NCI-H82 (cell line): ENCODE measurements at regions not wholly inside any gene's neighbourhood (a gene's known extent, or its start where the extent isn't known, plus 50 kb on each side); places are given as distances from the start of the nearest gene placed in this dataset.
A peak's percentile ranks its signal among the peaks of the same experiment; 100 is the strongest.

Source experiments
- DNase-seq: peaks from one replicate; lab custom pipeline; 2025; lab: John Stamatoyannopoulos, UW

- no peak for DNase-seq
These were observed 235.0 kb upstream of the HNMT start for GRCh38 chr2:137729305-137729704.

- no peak for DNase-seq
These were observed 226.7 kb upstream of the HNMT start for GRCh38 chr2:137737559-137737958.

GRCh38 chr2:137741784-137742362 lies 222.4 kb upstream of the HNMT start:
- no peak for DNase-seq

DNA sequence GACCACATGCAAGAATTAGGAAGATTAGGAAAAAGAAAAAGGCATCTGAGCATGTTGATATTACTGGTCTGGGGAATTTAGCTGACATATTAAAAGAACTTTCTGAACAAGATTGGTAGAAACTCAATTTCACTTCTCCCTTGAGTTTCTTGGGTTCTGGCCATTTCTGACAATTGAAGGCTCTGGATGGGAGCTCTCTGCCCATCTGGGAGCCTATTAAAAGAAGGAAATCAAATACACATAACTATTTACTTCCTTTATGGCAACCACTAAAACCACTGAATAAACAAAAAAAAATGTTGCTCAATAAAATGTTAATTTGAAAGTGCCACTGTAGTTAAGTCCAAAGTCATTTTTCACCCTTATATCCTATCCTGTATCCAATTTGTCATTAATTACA lies 216.8 kb upstream of the HNMT start:
- no peak for DNase-seq

- DNase-seq = no peak
These were observed 215.7 kb upstream of the HNMT start for GRCh38 chr2:137748533-137748932.

DNA sequence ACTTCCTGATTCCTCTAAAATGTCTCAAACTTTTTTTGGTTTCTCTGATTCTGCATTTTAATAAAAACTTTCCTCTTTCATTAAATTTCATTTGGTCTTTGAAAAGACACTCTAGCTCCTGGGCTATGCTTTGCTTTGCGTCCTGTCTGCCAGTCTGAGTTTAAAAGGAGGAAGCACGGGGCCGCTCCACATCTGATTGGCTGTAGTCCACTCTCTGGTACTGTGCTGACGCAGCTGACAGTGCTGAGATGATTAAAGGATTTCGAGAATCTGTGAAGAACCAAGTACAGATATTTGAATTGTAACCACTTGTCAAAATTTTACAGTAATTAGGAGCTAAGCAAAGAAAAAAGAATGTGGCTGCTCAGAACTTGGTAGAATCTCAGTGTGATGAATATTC lies 199.6 kb upstream of the HNMT start:
- peak; percentile 60 for DNase-seq

- no peak for DNase-seq
These were observed 194.9 kb upstream of the HNMT start for GRCh38 chr2:137769406-137769805.

- peak; percentile 98 for DNase-seq
These were observed 194.1 kb upstream of the HNMT start for GRCh38 chr2:137770166-137770565.

DNA sequence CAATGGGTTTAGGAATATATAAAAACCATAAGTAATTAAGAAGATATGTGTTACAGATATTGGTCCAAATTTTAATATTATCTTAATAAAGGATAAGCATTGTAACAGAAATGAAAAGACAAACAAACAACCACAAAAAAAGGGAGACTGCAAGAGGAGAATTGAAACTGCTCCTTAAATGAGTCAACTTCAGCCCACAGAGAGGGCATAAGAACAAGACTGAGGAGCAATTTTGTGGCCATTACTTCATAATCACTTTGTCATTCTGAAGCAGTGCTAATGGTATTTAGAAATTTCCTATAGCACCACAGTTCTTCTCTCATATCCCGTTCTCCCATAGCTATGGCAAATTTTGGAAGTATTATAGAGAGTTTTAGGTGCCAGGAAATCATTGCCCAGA lies 193.2 kb upstream of the HNMT start:
- DNase-seq = no peak

DNA sequence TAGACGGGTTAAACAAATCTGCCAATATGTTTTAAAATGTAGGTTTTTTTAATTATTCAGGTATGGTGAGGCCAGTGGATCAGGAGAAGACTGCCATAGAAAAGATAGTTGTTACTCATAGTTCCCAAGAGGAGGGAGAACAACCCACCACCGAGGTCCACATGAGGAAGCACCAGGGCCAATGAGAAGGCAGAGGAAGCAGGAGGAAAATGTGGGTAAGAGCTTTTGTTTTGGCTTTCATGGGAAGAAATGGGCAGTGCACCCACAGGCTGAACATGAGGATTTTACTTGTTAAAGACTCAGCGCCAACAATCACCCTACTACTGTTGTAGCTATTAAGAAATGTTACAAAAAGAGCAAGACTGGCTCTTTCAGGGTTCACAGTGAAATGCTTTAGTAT lies 191.8 kb upstream of the HNMT start:
- no peak for DNase-seq

DNA sequence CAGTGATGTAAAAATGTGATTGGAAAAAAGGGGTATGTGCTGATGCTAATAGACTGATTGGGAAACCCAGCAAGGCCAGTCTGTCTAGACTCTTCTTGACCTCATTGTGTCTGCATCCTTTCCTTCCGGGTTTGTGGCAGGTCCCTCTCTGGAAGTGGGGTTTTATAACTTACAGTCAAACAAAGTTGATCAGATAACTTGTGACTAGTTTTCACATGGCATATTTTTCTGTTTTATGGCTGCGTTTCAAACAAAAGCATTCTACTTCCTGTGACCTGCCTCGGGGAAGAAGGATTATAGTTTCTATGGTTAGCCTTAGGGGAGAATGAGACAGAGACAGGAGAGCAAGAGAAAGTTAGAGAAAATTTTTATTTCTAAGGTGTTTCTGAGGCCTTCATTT lies 188.7 kb upstream of the HNMT start:
- no peak for DNase-seq

- peak; percentile 28 for DNase-seq
These were observed 187.6 kb upstream of the HNMT start for GRCh38 chr2:137776697-137777096.

GRCh38 chr2:137797641-137798040 lies 166.6 kb upstream of the HNMT start:
- DNase-seq = no peak

GRCh38 chr2:137799600-137799999 lies 164.7 kb upstream of the HNMT start:
- DNase-seq = no peak

GRCh38 chr2:137800386-137800785 lies 163.9 kb upstream of the HNMT start:
- no peak for DNase-seq

GRCh38 chr2:137801228-137801627 lies 163.0 kb upstream of the HNMT start:
- DNase-seq = no peak

- DNase-seq = no peak
These were observed 162.2 kb upstream of the HNMT start for GRCh38 chr2:137802038-137802437.

GRCh38 chr2:137806068-137806805 lies 158.0 kb upstream of the HNMT start:
- DNase-seq = peak; percentile 21

DNA sequence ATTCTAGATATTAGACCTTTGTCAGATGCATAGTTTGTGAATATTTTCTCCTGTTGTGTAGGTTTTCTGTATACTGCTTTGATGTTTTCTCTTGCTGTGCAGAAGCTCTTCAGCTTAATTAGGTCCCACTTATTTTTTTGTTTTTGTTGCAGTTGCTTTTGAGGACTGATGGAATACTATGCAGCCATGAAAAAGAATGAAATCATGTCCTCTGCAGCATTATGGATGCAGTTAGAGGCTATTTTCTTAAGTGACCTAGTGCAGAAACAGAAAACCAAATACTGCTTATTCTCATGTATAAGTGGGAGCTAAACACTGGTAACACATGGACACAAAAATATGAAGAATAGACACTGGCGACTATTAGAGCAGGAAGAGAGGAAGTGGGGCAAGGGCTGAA lies 155.0 kb upstream of the HNMT start:
- DNase-seq = no peak

GRCh38 chr2:137809837-137810236 lies 154.4 kb upstream of the HNMT start:
- DNase-seq = no peak

GRCh38 chr2:137812517-137812916 lies 151.8 kb upstream of the HNMT start:
- DNase-seq = no peak

DNA sequence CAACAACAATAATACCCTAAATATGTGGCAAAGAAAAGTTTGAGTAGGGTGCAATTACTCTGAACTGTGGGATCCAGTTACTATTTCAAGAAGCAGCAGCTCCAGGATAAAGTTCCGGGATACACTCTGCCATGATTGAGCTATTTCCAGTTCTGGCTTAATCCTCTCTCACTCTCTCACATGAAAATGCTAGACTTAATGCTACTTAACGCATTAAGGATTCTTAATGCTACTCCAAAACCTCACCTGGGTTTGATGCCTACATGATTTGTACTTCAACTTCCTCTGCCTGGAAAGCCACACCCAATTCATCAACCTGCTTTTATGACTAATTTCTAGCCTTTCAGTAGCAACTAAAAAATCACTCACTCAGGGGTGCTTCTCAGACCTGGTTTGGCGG lies 151.1 kb upstream of the HNMT start:
- DNase-seq = peak; percentile 89

DNA sequence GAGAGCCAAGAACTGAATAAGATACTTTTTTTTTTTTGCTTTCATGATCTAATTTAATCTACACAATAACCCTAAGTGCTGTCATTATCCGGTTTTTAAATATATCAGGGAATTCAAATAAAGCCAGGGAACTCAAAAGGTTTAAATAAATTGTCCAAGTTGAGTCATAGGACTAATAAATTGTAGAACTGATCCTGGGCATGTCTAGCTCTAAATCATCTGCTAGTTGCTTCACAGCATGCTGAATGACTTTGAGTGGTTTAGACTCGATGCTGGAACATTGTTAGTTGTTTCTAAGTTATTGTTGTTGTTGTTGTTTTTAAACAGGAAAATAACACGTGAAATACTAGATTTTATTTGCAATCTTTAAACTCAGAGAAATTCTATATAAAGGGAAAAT lies 147.2 kb upstream of the HNMT start:
- DNase-seq = no peak

DNA sequence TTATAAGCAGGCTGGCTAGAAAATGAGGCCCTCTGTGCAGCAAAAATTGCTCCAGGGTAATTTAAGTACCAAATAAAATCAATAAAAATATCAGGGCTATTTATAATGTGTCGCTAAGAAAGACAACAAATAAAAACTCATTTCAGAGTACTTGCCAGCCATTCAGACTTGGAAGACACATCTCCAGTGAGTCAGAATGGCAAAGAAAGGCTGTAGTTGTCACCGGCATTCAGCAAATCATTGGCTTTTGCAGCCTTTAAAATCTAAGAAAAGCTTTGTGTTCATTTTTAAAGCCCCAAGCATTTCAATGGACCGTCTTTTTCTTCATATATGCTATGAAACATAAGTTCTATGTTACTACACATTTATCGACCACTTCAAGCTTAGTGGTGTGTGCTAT lies 141.1 kb upstream of the HNMT start:
- DNase-seq = no peak
